Esophagus (tissue), 2 donors: ENCODE measurements at regions not wholly inside any gene's neighbourhood (a gene's known extent, or its start where the extent isn't known, plus 50 kb on each side); places are given as distances from the start of the nearest gene placed in this dataset.
"Not testable (repeated sequence)": the region's sequence is repeated elsewhere in the genome, so short reads cannot be mapped to it uniquely, and the experiment has no call there.

Source experiments
- H3K27ac ChIP-seq, 2 donors: one replicate each; pipeline ENCODE4 v1.5.1; 2013; ENCODE audit warnings: low read depth in 2 of 2, mild to moderate bottlenecking in 2 of 2, inconsistent platforms in 1 of 2, low read length in 1 of 2, moderate library complexity in 1 of 2
- H3K27me3 ChIP-seq, 2 donors: one replicate each; pipeline ENCODE4 v1.6.1; 2013; ENCODE audit warnings: low read length in 2 of 2, control low read depth in 1 of 2, mild to moderate bottlenecking in 1 of 2; ENCODE audit not compliant: insufficient read depth in 2 of 2, control insufficient read depth in 1 of 2
- H3K36me3 ChIP-seq, 2 donors: one replicate each; pipeline ENCODE4 v1.6.1; 2013; ENCODE audit warnings: low read length in 1 of 2; ENCODE audit not compliant: control insufficient read depth in 2 of 2, insufficient read depth in 2 of 2
- H3K4me1 ChIP-seq, 2 donors: one replicate each; pipeline ENCODE4 v1.6.1; 2013; ENCODE audit warnings: low read length in 1 of 2; ENCODE audit not compliant: control insufficient read depth in 2 of 2, insufficient read depth in 2 of 2
- H3K4me3 ChIP-seq, 2 donors: one replicate each; pipeline ENCODE4 v1.5.1; 2013; ENCODE audit warnings: low read length in 2 of 2, mild to moderate bottlenecking in 2 of 2, low read depth in 1 of 2, moderate library complexity in 1 of 2
- H3K9me3 ChIP-seq, 2 donors: one replicate each; pipeline ENCODE4 v1.6.1; 2013; ENCODE audit warnings: mild to moderate bottlenecking in 2 of 2, low read depth in 1 of 2, low read length in 1 of 2, moderate library complexity in 1 of 2; ENCODE audit not compliant: control insufficient read depth in 2 of 2, insufficient read depth in 1 of 2
- WGBS, 2 donors: extraction: QIAGEN DNeasy Blood & Tissue Kit; methylation state at CpG; one replicate each; pipeline ENCODE4 v1.1.7; 2013; 5-methylcytosine and 5-hydroxymethylcytosine counted together
- donor health status: healthy with polysubstance abuse.
- donor health status: Bipolar disorder and iron deficiency.

DNA sequence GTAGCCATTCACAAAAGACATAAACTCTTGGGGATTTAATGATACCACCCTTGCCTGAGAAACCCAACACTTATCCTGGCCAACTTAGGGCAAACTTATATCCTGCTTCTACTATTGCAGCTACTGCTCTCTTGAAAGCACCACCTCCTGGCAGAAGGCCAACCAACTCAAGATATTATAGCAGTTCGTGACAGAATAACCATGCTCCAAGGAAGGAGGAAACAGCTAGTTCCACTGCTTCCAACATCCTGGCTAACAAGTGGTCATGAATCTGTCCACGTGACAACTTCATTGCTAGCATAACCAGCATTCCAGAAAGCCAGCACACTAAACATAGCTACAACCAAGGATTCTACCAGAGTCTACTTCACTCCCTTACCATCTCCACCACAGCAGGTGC is 1037.5 kb downstream of the TBL1XR1 start:
- Histone ChIP-seq H3K9me3 (no peaks in the 10 kb centered on the region), H3K27ac (no peak overlapping the region)
- WGBS, 2 donors = 47 to 67% methylated on average over 2 of the region's 2 CpGs

DNA sequence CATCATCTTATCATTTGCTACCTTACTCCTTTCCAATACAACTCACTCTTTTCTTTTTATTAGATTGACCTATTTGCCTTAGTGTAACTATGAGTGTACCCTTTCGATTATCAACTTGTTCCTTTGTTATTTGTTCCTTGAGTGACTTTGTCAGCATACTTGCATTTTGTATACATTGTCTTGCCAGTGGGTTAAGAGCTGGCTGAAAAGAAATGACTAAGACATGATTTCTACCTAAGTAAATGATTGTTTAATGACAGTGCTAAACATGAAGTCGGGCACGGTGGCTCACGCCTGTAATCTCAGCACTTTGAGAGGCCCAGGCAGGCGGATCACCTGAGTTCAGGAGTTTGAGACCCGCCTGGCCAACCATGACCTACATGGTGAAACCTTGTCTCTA is 1042.3 kb downstream of the TBL1XR1 start:
- no peaks in the 10 kb centered on the region for H3K4me1 ChIP-seq
- no peak overlapping the region for H3K27ac ChIP-seq
- no peaks in the 10 kb centered on the region for H3K9me3 ChIP-seq
- no peaks in the 10 kb centered on the region for H3K27me3 ChIP-seq
- H3K4me3 ChIP-seq = no peak overlapping the region
- H3K36me3 ChIP-seq = no peaks in the 10 kb centered on the region
- WGBS, 2 donors = 69 to 77% methylated on average over 6 of the region's 6 CpGs

More for the DNA sequence above, 1037.5 kb downstream of the TBL1XR1 start:
- Histone ChIP-seq H3K36me3 (no peaks in the 10 kb centered on the region), H3K4me3 (no peak overlapping the region), H3K27me3 (no peaks in the 10 kb centered on the region), H3K4me1 (no peaks in the 10 kb centered on the region)

DNA sequence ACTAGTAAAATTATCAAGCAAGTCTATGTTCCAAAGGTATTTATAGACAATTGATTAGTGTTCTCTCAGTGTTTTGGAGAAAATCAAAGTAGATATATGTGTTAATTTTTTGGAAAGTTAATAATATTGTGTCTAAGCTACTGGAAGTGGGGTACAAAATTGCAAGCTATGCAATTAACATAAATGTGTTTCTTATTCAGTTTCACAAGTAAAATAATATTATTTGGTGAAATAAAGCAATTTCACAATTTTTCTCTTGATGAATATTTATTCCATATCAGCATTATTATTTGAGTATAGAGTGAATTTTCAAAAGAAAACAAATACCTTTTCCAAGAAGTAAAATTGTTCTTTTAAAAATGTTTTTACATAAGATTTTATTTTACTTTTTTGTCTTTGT is 1047.7 kb downstream of the TBL1XR1 start:
- Histone ChIP-seq H3K9me3 (no peaks in the 10 kb centered on the region), H3K27me3 (no peaks in the 10 kb centered on the region)

DNA sequence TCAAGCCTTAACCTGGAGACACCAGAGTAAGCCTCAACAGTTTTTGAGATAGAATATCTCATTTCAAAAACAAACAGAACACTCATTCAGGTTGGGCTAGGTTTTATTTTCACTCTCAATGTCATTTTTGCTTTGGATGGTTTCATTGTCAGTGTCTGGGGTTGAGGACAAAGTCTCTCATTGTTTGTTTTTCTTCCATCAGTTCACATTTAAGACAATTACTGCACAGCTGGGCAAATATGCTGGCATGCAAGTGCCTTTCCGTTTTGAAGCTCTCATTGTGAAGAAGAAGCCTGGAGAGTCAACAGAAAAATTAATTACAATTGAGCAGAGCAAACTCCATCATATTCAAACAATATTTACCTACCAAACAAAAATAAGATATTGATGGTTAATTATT is 1050.0 kb downstream of the TBL1XR1 start:
- Histone ChIP-seq H3K27ac (no peak overlapping the region), H3K4me1 (no peaks in the 10 kb centered on the region), H3K9me3 (no peaks in the 10 kb centered on the region), H3K4me3 (no peak overlapping the region), H3K36me3 (no peaks in the 10 kb centered on the region), H3K27me3 (no peaks in the 10 kb centered on the region)
- WGBS, 2 donors = 17 to 49% methylated on average over 1 of the region's 1 CpG

More for the DNA sequence above, 1047.7 kb downstream of the TBL1XR1 start:
- H3K4me1 ChIP-seq = no peaks in the 10 kb centered on the region
- no peak overlapping the region for H3K27ac ChIP-seq
- H3K4me3 ChIP-seq = no peak overlapping the region
- no peaks in the 10 kb centered on the region for H3K36me3 ChIP-seq

DNA sequence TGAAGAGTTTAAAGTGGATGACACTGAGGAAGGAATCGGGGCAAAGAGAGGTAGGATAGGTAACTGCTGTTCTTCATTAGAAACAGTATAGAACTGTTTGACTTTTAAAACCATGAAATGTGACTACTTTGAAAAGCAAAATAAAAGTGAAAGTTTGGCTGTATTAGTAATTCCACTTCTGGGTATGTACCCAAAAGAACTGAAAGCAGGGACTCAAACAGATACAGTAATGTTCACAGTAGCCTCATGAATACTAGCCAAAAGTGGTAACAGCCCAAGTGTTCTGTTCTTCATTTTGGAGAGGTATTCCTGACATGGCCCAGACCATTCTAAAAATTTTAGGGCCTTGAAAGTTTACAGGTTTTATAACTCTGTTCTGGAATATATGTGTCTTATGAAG is 1055.4 kb downstream of the TBL1XR1 start:
- Histone ChIP-seq H3K27ac (no peak overlapping the region), H3K4me3 (no peak overlapping the region), H3K9me3 (no peaks in the 10 kb centered on the region), H3K27me3 (no peaks in the 10 kb centered on the region), H3K36me3 (no peaks in the 10 kb centered on the region), H3K4me1 (no peaks in the 10 kb centered on the region)
- WGBS, 2 donors = 84 to 93% methylated on average over 1 of the region's 1 CpG

DNA sequence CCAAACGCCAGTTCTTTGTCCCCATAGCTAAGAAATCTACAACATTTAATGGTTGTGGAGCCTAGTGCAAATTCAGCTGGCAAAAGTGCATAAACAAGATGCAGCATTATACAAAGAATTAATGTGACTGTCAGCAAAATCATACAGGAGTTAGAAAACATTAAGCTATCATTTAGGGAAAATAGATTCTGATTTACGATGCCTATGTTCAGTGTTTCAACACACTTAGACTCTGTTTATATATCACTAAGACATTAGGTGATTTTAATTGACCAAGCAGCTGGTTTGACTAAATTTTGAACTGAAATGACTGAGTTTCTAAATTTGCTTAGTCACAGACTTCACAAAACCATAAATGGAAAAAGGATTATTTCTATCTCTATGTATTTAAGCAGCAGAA is 1076.8 kb downstream of the TBL1XR1 start:
- Histone ChIP-seq H3K4me3 (no peak overlapping the region), H3K4me1 (no peaks in the 10 kb centered on the region), H3K27ac (no peak overlapping the region), H3K36me3 (no peaks in the 10 kb centered on the region), H3K27me3 (no peaks in the 10 kb centered on the region), H3K9me3 (no peaks in the 10 kb centered on the region)
- 48 to 59% methylated on average over 2 of the region's 2 CpGs for WGBS, 2 donors

DNA sequence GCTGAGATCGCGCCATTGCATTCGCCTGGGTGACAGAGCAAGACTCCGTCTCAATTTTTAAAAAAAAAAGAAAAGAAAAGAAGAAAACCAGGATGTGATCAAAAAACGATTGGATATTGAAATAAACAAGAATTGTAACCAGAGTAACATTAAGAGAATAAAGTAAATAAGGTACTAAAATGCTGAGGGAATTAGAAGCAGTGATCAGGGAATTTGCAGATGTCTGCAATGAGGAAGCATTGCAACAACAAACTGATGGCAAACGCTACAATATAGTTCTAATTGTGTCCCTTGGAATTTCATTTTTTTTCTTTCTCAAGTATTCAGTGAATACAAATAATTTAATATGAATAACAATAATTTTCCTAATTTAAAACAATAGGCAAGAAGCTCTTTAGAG is 1077.5 kb downstream of the TBL1XR1 start:
- Histone ChIP-seq H3K9me3 (no peaks in the 10 kb centered on the region), H3K27ac (no peak overlapping the region), H3K4me3 (no peak overlapping the region), H3K27me3 (no peaks in the 10 kb centered on the region), H3K36me3 (no peaks in the 10 kb centered on the region), H3K4me1 (no peaks in the 10 kb centered on the region)
- WGBS, 2 donors = 81 to 85% methylated on average over 6 of the region's 6 CpGs

DNA sequence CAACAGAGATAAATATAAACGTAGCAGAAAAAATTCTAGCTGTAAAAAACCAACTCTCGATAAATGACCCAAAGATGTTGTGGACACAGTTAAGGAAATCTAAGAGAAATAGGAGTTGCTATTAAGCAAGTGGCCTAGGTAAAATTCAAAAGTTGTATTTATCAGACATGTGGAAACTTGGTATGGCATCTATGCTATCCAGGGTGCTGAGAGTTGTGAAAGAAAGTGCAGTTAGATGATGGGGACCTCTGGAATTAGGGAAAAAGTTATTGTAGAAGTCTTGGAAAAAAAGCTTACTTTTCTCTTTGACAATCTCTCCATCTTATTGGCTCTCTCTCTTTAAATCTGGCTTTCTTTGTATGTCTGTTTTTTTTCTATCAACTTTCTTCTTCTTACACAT is 1090.9 kb downstream of the TBL1XR1 start:
- no peak overlapping the region for H3K27ac ChIP-seq
- H3K4me3 ChIP-seq = no peak overlapping the region
- WGBS, 2 donors = 83 to 85% methylated on average over 2 of the region's 2 CpGs
- no peaks in the 10 kb centered on the region for H3K4me1 ChIP-seq
- no peaks in the 10 kb centered on the region for H3K36me3 ChIP-seq
- no peaks in the 10 kb centered on the region for H3K9me3 ChIP-seq
- no peaks in the 10 kb centered on the region for H3K27me3 ChIP-seq

DNA sequence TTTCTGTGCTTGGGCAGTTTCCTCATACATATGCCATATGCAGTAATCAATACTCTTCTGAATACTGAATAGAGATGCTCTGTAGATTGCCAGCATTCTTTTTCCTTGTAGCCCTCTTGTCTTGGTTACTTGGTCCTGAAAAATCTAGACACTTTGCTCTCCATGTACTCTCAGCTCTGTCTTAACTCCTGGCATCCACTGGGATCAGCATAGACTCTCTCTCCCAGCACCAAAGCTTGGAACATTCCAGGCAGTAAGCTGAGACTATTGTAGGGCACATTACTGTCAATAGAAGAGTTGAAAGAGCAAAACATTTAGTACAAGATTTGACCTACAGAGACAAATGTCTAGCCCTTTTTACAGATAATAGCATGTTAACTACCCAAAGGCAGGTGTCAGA is 1100.3 kb downstream of the TBL1XR1 start:
- H3K27me3 ChIP-seq = no peaks in the 10 kb centered on the region
- no peak overlapping the region for H3K4me3 ChIP-seq
- H3K27ac ChIP-seq = no peak overlapping the region
- H3K4me1 ChIP-seq = no peaks in the 10 kb centered on the region
- no peaks in the 10 kb centered on the region for H3K36me3 ChIP-seq
- no peaks in the 10 kb centered on the region for H3K9me3 ChIP-seq

DNA sequence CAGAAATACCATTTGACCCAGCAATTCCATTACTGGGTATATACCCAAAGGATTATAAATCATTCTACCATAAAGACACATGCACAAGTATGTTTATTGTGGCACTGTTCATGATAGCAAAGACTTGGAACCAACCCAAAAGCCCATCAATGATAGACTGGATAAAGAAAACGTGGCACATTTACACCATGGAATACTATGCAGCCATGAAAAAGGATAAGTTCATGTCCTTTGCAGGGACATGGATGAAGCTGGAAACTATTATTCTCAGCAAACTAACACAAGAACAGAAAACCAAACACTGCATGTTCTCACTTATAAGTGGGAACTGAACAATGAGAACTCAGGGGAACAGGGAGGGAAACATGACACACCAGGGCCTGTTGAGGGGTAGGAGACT is 1103.4 kb downstream of the TBL1XR1 start:
- not testable (repeated sequence) for H3K27ac ChIP-seq, H3K27me3 ChIP-seq, H3K36me3 ChIP-seq, H3K4me3 ChIP-seq, H3K4me1 ChIP-seq, H3K9me3 ChIP-seq
- 45 to 52% methylated on average over 1 of the region's 1 CpG for WGBS, 2 donors
